GM19324 (cell line): ENCODE measurements at regions not wholly inside any gene's neighbourhood (a gene's known extent, or its start where the extent isn't known, plus 50 kb on each side); places are given as distances from the start of the nearest gene placed in this dataset.

Source experiments
- ATAC-seq: cut with Tn5 transposase; IDR thresholded peaks from one replicate; pipeline ENCODE4 v1.9.1; 2021; ENCODE audit warnings: mild to moderate bottlenecking, moderate library complexity; ENCODE audit not compliant: unreplicated experiment, low FRiP score

- ATAC-seq = no peak
Observed at GRCh38 chr3:152185891-152186630, 82.7 kb upstream of the MBNL1 start.

DNA sequence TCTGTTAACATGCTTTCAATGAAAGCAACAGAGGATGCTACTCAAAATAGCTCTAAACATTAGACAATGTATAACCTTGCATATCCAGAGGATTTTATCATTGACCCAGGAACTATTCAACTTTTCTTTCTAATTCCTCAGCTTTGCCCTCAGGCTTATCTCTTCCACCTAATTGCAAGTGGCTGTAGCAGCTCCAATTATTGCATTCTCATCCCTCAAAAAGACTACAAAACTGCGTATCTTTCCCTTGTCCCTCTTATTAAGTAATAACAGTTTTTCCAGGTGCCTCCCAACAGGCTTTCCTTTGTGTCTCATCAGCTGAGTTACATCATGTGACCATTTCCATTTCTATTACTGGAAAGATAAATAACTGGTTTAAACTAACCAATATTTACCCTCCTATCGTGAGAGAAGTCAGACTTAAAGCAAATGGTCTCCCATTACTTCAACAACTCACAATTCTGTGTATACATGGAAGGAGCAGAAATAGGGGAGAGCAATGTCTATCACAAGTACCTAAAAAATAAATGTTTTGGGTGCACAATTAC lies 78.0 kb upstream of the MBNL1 start:
- ATAC-seq = no peak

DNA sequence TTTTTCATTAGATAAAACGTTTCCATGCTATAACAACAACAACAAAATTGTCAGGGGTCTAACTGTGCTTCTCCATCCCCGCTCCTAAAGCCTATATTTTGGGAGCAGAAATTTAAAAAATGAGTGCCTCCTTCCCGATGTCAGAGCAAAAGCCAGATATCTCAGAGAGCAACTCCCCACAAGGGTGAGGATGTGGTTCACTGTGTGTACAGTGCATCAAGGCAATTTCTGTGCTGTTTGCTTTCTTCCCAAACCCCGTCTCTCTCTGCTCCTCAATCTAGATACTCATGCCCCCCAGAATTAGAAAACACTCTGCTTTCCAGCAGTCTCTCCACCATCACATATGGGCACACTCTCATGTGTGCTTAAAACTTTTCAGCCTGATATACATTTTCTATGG lies 76.7 kb upstream of the MBNL1 start:
- no peak for ATAC-seq

GRCh38 chr3:152192936-152193672 lies 75.6 kb upstream of the MBNL1 start:
- ATAC-seq = peak; percentile 6

DNA sequence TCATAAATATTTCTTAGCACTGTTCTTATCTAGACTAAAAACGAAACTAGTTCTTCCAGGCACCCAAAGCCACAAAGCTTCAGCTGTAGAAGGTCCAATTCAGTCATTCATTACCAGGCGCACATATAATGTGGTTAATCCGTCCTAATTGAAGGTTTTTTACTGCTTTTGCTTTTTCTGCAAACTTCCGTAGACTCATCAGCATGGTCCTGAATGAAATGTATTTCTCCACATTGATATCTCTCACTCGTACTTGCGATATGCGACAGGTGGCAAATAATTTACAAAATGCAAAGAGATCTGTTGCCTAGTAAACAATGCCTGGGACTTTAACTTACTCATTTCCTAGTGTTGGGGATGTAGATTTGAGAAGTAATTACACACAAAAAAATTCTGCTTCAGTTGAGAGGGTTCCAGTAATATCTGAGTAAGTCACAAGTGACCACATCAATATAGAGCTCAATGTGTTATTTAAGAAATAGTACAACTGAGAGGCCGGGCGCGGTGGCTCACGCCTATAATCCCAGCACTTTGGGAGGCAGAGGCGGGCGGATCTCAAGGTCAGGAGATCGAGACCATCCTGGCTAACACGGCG lies 75.0 kb upstream of the MBNL1 start:
- peak; percentile 60 for ATAC-seq

DNA sequence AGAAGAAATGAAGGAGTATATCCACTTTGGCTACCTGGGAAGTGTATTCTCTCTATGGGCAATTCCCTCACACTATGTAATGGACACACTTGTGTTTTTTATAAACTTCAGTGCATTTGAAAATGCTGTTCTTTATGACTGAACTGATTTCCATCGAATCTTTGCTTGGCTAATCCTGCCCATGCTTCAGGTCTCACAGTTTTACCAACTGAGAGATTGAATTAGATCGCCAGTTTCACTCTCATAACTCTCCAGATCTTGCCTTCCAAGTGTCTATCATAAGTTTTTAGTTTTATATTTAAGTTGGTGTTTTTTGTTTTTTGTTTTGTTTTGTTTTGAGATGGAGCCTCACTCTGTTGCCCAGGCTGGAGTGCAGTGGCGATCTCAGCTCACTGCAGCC lies 73.5 kb upstream of the MBNL1 start:
- ATAC-seq = no peak

DNA sequence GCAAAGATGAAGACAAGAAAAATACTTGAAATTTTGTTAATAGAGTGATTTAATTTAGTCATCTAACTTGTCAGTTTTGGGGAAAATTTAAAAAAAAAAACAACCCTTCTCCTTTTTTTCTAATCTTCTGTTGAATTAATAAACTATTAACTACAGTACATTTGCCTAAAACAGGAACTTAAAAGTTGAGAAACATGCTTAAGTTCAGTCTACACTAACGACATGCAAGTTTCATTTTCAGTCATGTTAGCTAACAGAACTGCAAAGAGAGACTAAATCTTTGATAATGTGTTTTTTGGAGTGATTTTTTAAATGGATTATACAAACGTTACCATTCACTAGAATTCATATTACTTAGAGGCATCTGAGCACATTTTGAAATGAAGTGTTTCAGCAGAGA lies 71.9 kb upstream of the MBNL1 start:
- ATAC-seq = no peak

- no peak for ATAC-seq
Observed at GRCh38 chr3:152197451-152197850, 71.3 kb upstream of the MBNL1 start.

- peak; percentile 33 for ATAC-seq
Observed at GRCh38 chr3:152197937-152198336, 70.8 kb upstream of the MBNL1 start.

- ATAC-seq = no peak
Observed at GRCh38 chr3:152198665-152199064, 70.1 kb upstream of the MBNL1 start.

- no peak for ATAC-seq
Observed at GRCh38 chr3:152199102-152199840, 69.5 kb upstream of the MBNL1 start.

DNA sequence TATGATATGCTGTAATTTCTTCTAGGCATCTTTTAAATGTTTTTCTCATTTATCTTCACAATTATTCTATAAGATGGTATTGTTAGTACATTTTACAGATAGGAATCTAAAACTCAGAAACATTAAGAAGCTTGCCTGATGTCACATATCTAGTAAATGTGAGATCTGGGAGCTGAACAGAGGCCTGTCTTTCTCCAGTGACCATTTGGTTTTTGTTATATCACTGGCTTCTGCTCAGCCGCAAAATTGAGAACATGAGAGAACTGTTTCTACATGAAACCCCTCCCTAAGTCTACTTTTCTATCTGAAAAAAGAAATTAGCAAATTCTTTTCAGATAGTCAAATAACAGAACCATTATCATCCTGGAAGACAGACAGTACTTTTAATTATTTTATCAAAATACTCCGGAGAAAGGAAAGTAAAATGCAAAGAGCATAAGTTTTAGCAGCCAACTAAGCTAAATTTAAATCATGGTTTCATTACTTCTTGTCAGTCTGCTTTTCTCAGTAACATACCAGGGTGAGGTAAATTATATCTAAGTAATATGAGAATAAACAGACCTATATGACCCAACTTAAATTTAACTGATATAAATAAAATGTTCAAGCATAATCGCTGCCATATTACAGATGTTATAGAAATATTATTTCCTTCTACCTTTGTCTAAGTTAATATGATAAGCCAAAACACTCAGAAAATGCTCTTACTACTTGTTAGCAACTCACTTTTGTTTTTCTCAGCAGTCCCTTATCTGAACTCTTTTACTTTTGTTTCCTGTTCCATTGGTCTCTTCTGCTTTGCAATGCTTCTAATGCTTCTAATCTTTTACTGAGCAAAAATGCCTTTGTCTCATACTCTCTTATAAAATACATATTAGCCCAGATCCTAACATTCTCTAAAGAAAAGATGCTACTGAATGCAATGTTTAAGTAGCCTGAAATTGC lies 68.0 kb upstream of the MBNL1 start:
- no peak for ATAC-seq

DNA sequence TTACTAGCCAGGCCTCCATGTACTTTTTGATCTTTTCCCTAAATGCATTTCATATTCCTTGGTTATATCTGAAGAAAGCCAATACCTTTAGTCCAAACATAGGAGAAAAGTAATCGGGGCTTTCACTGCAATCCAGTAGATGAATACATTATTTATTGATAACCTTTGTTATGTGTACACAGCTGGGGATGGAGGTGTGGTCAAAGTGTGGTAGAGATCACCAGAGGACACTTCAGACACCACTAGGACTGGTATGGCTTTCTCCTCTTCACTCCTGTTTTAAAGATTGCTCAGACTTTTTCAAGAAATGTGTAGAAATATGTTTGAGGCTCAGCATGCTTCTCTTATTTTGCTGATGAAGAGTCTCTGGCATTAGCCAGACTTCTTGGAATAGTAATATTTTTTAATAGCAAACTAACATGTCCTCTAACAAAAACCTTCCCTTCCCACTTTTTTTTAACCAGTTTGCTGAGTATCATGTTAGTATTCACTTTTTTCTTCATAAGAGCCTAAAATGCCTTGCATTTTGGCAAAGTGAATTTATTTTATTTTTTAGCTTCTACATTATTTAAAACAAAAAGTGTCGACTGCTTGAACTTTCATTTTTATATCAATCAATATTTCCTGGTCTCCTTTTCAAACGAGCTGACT lies 65.6 kb upstream of the MBNL1 start:
- no peak for ATAC-seq

DNA sequence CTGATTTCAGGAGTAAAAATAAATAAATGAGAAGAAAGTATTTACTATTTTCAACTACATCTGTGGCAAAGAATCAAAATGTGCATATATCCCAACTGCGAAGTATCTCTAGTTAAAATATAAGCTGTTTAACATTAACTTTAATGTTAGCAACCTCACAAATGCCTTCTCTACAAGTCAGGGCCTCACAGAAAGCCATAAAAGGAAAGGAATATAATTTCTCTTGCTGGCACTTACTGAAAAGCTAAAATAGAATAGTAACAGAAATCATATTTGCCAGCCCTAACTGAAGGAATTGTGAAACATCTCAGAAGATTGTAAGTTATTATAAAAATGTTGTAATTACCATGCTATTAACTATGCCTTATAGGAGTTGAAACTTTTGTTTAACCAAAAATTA lies 65.1 kb upstream of the MBNL1 start:
- ATAC-seq = no peak

- no peak for ATAC-seq
Observed at GRCh38 chr3:152204218-152204617, 64.5 kb upstream of the MBNL1 start.

- ATAC-seq = peak; percentile 57
Observed at GRCh38 chr3:152205097-152205593, 63.6 kb upstream of the MBNL1 start.

- no peak for ATAC-seq
Observed at GRCh38 chr3:152206243-152206760, 62.4 kb upstream of the MBNL1 start.

DNA sequence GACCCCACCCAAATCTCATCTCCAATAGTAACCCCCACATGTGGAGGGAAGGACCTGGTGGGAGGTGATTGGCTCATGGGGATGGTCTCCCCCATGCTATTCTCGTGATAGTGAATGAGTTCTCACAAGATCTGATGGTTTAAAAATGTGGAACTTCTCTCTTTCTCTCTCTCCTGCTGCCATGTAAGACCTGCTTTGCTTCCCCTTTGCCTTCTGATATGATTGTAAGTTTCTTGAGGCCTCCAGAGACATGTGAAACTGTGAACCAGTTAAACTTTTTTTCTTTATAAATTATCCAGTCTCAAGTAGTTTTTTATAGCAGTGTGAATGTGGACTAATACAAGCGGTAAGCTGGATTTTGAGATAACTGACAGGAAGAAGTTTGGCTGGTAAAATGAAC lies 60.3 kb upstream of the MBNL1 start:
- no peak for ATAC-seq

- ATAC-seq = no peak
Observed at GRCh38 chr3:152209060-152209459, 59.7 kb upstream of the MBNL1 start.
